ENCODE measurements at regions not wholly inside any gene's neighbourhood (a gene's known extent, or its start where the extent isn't known, plus 50 kb on each side); places are given as distances from the start of the nearest gene placed in this dataset.

- no peak for DNase-seq (ENCODE audit: low read depth)
- Histone ChIP-seq H3K36me3 (ENCODE audit: control insufficient read depth, insufficient read depth, low read length) (no peaks in the 10 kb centered on the region), H3K4me3 (ENCODE audit: low read depth, low read length) (no peak overlapping the region), H3K27me3 (ENCODE audit: control insufficient read depth, insufficient read depth, low read length) (peaks cover 5% of the 10 kb centered on the region)
- no peak for TF ChIP-seq CTCF (IDR thresholded peaks at IDR 0.05; ENCODE audit: insufficient read depth, low read length, poor library complexity, severe bottlenecking)
Observed at GRCh38 chr10:131772441-131772840, 128.4 kb upstream of the PPP2R2D start.

- no peaks in the 10 kb centered on the region for H3K36me3 ChIP-seq (ENCODE audit: control insufficient read depth, insufficient read depth, low read length)
- H3K4me3 ChIP-seq (ENCODE audit: low read depth, low read length), result no peak overlapping the region
- no peak for TF ChIP-seq CTCF (IDR thresholded peaks at IDR 0.05; ENCODE audit: insufficient read depth, low read length, poor library complexity, severe bottlenecking)
- no peak for DNase-seq (ENCODE audit: low read depth)
- peaks cover 5% of the 10 kb centered on the region for H3K27me3 ChIP-seq (ENCODE audit: control insufficient read depth, insufficient read depth, low read length)
Observed at GRCh38 chr10:131773370-131774343, 127.2 kb upstream of the PPP2R2D start.

GRCh38 chr10:131774681-131775085, 126.1 kb upstream of the PPP2R2D start:
- no peaks in the 10 kb centered on the region for H3K36me3 ChIP-seq (ENCODE audit: control insufficient read depth, insufficient read depth, low read length)
- no peak for TF ChIP-seq CTCF (IDR thresholded peaks at IDR 0.05; ENCODE audit: insufficient read depth, low read length, poor library complexity, severe bottlenecking)

GRCh38 chr10:131775433-131775832, 125.4 kb upstream of the PPP2R2D start:
- Histone ChIP-seq H3K27me3 (ENCODE audit: control insufficient read depth, insufficient read depth, low read length) (peaks cover 5% of the 10 kb centered on the region), H3K4me3 (ENCODE audit: low read depth, low read length) (no peak overlapping the region), H3K36me3 (ENCODE audit: control insufficient read depth, insufficient read depth, low read length) (no peaks in the 10 kb centered on the region)
- no peak for DNase-seq (ENCODE audit: low read depth)
- no peak for TF ChIP-seq CTCF (IDR thresholded peaks at IDR 0.05; ENCODE audit: insufficient read depth, low read length, poor library complexity, severe bottlenecking)

More at GRCh38 chr10:131774681-131775085, 126.1 kb upstream of the PPP2R2D start:
- no peak overlapping the region for H3K4me3 ChIP-seq (ENCODE audit: low read depth, low read length)
- H3K27me3 ChIP-seq (ENCODE audit: control insufficient read depth, insufficient read depth, low read length), result peaks cover 5% of the 10 kb centered on the region
- no peak for DNase-seq (ENCODE audit: low read depth)

- H3K4me3 ChIP-seq (ENCODE audit: low read depth, low read length), result no peak overlapping the region
- H3K27me3 ChIP-seq (ENCODE audit: control insufficient read depth, insufficient read depth, low read length), result peaks cover 5% of the 10 kb centered on the region
- no peak for DNase-seq (ENCODE audit: low read depth)
- H3K36me3 ChIP-seq (ENCODE audit: control insufficient read depth, insufficient read depth, low read length), result no peaks in the 10 kb centered on the region
- no peak for TF ChIP-seq CTCF (IDR thresholded peaks at IDR 0.05; ENCODE audit: insufficient read depth, low read length, poor library complexity, severe bottlenecking)
Observed at GRCh38 chr10:131775833-131776232, 125.0 kb upstream of the PPP2R2D start.

Measured in kidney epithelial cell (primary cell).